HG02981 (cell line): ENCODE measurements at regions not wholly inside any gene's neighbourhood (a gene's known extent, or its start where the extent isn't known, plus 50 kb on each side); places are given as distances from the start of the nearest gene placed in this dataset.

Source experiments
- ATAC-seq: cut with Tn5 transposase; IDR thresholded peaks from one replicate; pipeline ENCODE4 v1.9.1; 2021; ENCODE audit warnings: mild to moderate bottlenecking, moderate library complexity; ENCODE audit not compliant: unreplicated experiment

GRCh38 chr1:5364591-5364990 is 627.6 kb downstream of the NPHP4 start:
- no peak for ATAC-seq

DNA sequence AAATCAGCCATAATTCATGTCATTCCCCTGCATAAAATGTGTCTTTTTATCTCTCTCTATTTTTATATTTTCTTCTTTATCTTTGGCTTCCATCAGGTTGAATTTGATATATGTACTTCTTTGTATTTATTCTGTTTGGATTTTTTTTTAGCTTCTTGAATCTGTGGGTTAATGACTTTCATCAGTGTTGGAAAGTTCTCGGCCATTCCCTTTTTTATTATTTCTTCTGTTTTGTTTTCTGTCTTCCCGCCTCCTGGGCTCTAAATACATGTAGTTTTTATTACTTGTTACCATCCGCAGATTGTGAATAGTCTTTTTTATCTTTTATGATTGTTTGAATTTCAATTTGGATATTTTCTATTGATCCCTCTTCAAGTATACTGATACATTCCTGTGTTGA is 637.5 kb downstream of the NPHP4 start:
- ATAC-seq = no peak

- ATAC-seq = no peak
Observed at GRCh38 chr1:5351366-5351765, 640.9 kb downstream of the NPHP4 start.

DNA sequence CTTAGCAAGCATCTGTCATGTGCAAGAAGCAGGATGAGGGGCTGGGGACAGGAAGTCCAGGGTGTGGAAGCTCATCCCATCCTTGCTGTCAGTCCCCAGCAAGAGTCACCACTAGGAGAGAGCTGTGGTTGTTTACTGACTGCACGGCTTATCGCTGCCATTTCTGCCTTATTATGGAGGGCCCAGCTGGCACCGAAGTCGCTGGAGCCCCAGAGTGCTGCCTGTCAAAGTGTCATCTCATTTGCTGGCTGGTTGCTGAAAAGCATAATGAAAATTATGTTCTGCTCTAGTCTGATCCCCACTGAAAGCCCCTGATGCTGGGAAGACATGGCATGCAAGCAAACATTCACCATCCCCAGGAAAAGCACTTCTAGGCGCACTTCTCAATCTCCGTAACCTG is 642.7 kb downstream of the NPHP4 start:
- ATAC-seq = no peak

DNA sequence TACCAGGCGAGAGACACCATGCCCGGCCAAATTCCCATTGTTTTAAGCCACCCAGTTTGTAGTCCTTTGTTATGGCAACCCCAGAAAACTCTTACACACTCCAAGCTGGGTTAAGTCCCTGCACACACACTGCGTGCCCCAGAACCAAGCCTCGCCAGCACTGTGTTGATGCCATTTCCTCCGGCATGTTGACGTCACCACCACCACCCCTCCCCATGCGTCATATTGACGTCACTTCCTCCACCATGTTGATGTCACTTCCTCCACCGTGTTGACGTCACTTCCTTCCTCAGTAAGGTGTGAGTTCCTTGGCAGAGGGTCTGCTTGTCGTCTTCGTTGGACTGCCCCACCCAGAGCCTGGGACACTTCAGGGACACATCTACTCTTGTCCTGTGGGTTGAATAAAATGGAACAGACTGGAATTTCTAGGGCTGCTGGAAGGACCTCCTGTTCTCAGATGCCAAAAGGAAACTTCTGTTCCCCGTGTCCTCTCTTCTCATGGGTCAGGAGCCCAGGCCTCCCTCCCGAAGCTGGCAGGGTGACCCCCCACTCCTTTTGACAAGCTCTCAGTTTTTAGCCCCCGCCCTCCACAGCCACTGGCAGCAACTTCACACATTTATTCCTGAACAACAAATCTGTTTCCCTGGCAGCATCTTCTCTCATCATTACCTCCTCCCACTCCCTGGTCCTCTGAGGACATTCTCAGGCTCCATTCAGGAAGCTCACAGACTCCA is 643.3 kb downstream of the NPHP4 start:
- no peak for ATAC-seq

- no peak for ATAC-seq
Observed at GRCh38 chr1:5347726-5348125, 644.5 kb downstream of the NPHP4 start.

DNA sequence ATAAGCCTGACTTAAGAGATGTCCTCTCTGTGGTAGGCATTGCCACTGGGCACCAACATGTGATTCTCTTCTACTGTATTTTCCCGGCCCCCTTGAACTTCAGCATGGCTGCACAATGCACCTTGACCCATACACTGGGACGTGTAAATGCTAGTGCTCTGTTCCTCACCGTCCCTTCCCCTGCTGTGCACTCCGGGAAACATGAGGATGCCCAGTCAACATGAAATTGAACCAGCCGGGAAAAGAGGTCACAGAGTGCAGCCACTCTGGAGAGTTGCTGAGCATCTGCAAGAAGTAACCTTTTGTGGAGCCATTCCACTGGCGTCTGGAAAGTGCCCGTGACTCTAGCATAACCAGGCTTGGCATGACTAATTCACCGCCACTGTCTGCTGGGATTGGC is 646.7 kb downstream of the NPHP4 start:
- no peak for ATAC-seq

- no peak for ATAC-seq
Observed at GRCh38 chr1:5343256-5344020, 648.8 kb downstream of the NPHP4 start.

- no peak for ATAC-seq
Observed at GRCh38 chr1:5342830-5343229, 649.4 kb downstream of the NPHP4 start.

DNA sequence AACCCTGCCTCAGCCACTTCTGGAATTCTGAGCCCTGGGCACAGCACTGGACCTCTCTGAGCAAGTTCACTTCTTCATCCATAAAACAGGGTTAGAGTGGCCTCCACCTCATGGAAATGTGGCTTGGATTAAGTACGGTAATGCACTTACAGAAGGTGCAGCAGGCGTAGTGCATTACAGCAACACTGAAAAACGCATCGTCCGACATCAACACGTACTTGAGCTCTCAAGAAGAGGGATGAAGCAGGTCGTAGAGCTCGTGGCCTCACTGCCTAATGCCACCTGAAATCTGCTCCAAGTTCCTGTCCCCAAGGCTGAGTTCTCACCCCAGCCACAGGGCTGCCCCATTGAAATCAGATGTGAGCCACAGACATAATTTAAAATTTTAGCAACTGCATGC is 650.1 kb downstream of the NPHP4 start:
- ATAC-seq = no peak

GRCh38 chr1:5341471-5341870 is 650.8 kb downstream of the NPHP4 start:
- no peak for ATAC-seq

DNA sequence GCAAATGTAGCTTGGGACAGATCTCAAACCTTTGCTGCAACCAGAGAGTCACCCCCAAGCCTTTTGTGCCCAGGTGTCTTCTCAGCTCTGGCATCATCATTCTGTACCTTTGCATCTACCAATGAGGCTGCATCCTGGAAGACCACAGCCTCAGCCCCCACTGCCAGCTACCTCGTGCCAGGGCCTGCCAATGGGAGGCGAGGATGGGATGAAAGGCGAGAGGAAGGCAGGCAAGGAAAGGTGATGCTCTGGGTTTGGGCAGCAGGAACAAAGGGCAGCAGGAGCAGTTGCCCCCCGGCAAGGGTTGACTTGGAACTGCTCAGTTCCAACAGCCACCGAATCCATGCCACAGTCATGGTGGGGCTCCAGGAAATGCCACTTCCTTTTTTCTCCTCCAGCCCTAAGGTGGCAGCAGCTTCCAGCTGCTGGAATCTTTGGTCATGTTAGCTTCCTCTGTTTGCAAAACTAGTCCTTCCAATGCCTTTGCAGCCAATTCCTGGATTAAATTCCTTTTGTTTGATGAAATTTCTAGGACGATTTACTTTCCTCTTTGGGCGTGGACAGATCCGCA is 651.6 kb downstream of the NPHP4 start:
- no peak for ATAC-seq

- ATAC-seq = no peak
Observed at GRCh38 chr1:5338466-5338865, 653.8 kb downstream of the NPHP4 start.

DNA sequence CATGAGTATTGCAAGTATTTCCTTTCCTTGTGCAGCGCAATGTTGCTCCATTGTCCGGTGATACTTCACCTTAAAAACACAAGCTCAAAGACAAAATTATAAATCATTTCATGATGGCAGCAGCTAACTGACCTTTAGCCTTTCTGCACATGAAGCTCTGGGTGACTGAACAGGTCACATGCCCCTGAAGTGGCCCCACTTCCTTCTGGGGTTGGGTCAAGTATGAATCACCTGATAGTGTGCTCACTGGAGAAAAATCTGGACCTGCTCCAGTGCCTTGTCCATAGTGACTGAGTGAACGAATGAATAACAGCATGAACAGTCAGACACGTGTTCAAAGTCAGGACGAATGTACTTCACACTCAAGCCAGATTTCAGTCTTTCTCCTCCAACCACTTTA is 658.9 kb downstream of the NPHP4 start:
- no peak for ATAC-seq

DNA sequence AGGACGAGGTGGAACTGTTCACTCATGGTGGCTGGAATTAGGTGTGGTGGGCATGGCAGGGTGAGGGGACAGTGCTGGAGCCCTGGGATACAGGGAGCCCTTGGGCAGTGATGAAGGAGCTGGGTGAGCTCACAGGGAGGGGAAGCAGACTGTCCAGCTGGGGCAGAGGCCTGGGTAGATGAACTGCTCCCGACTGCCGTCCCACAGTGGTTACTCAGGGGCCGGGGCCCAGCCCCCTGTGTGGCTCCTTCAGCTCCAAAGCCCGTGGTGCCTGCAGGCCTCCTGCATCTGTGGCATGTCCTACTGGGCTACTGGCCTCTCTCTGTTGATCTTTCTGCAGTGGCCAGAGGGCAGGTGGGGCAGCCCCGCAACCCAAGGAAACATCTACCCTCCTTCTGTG is 661.1 kb downstream of the NPHP4 start:
- no peak for ATAC-seq

GRCh38 chr1:5329068-5329739 is 663.0 kb downstream of the NPHP4 start:
- no peak for ATAC-seq

- ATAC-seq = no peak
Observed at GRCh38 chr1:5324883-5325282, 667.3 kb downstream of the NPHP4 start.

DNA sequence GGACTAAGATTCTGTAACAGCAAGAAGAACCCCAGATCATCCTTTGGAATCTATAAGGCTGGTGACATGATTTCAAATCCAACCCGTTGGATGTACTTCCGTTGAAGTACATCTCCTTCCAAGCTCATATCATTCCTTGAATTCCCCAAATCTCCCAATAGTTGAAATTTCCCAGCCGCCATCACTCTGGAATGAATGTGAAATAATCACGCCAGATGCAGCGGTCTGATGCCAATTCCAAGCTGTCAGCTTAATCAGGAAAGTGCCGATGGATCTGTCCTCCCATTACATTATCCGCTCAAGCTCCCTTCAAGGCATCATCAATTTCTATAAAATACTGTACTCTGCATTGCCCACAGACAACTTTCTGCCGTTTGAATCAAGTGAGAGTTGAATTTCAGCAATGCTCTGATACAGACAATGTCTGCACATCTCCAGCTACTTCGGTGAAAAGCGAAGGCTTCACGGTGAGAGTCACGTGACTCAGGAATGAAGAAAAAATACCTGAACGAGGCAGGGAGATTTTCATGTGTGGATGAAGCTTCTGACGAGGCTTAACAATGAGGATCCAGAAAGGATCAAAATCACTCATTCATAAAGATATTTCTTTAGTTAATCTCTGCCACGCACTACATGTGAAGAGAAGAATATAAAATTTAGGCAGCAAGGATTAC is 663.9 kb downstream of the AJAP1 start:
- no peak for ATAC-seq

GRCh38 chr1:5317391-5317790 is 663.0 kb downstream of the AJAP1 start:
- no peak for ATAC-seq

- no peak for ATAC-seq
Observed at GRCh38 chr1:5312862-5313261, 658.5 kb downstream of the AJAP1 start.

- no peak for ATAC-seq
Observed at GRCh38 chr1:5312293-5312674, 657.9 kb downstream of the AJAP1 start.
